GM19324 (cell line): ENCODE measurements at regions not wholly inside any gene's neighbourhood (a gene's known extent, or its start where the extent isn't known, plus 50 kb on each side); places are given as distances from the start of the nearest gene placed in this dataset.

Source experiments
- ATAC-seq: cut with Tn5 transposase; IDR thresholded peaks from one replicate; pipeline ENCODE4 v1.9.1; 2021; ENCODE audit warnings: mild to moderate bottlenecking, moderate library complexity; ENCODE audit not compliant: unreplicated experiment, low FRiP score

DNA sequence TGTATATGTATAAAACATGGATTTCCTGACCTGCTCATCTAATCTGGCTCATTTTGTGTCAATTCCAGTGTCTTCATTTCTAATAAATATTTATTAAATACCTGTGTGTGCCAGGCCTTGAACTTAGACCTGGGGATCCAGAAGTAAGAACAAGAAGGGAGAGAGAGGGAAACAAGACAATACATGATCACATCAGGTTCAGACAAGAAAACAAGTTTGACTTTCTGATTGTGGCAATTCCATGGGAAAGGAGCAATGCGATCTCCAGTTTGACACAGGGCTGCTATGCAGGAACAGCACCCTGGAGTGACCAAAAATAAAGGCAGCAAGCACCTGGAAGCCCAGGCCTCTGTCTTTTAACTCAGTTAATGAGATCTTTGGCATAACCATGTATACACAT is 198.1 kb upstream of the ACTBL2 start:
- ATAC-seq, result no peak

DNA sequence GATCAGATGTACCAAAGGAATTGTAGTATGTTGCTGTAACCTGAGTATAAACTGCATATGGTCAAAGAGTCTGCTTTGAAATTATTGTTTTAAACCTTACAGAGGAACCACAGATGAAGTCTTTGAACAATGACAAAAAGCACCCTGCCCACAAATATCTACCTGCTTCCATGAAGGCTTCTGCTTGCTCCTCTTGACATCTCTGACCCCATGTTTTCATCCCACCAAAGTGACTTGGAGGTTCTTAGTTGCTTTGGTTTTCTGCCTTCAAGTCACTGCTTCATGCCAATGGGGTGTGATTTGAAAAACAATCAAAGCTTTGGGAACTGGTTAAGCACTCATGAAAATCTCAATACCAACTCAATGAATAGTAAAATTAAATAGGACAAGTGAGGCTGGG is 194.6 kb upstream of the ACTBL2 start:
- no peak for ATAC-seq

DNA sequence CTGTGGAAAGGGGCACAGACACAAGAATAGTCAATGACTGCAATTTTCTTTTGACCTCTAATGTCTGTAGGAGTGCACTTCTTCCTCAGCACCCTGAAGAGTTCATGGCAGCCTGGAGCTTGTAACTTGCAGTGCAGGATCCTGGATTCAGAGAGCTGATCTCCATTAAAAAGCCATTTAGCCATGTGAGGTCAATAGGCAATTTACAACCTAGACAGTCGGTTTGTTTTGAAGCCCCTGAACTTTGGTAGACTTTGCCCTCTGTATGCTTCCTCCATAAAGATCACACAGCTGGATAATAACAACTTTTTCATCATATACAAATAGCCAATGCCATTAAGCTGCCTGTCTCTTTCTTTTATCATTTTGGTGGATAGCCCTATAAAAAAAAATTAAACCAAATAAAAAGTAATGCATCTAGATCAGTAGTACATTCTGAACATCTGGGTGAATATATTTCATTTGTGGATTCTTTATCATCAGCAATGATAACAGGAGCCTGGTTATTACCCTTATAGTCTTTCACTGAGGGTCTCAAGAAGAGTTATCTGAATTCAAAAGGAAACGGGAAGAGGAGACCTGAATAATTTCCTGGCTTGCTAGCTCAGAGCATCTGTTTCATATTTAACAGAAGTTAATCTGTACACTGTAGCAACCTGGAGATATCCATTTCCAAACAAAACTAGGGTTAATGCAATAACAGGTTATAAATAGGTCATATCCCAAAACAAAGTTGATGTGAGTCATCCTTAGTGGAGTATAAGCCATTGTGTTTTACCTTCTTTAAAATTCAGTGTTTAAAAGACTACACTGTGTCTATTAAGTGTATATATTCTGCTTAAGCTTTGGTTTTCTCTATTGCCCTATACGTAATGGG is 193.8 kb upstream of the ACTBL2 start:
- no peak for ATAC-seq

DNA sequence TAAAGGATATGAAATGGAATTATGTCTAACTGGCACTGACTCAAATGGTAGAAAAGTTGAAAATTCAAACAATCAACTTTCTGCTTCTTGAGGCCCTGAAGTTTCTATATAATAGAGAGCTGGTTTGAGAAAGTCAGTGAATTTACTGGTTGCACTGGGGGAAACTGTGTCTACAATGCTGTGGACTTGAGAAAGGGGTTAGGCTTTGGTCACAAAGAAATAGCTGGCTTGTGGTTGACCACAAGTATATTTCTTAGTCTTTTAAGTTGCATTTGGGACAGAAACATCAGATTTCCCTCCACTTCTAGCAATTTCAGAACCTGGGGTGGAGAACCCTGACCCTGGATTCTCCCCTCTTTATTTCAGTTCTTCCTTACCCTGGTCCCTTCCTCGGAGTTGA is 192.6 kb upstream of the ACTBL2 start:
- ATAC-seq, result no peak

DNA sequence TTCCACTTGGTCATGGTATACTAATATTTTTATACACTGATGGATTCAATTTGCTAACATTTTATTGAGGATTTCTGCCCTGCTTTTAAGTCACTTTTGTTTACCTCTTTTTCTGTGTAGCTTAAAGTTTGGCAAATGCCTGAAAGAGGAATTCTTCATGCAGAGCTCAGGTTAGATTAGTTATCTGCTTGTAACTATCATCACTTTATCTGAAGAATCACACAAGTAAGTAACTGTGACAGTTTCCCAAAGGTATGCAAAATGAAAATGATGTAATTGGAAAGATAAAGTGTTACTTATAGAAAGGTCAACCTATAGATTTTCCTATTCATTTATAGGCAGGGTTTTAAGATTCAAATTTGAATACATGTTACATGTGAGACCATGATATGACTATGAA is 188.8 kb upstream of the ACTBL2 start:
- ATAC-seq, result no peak

DNA sequence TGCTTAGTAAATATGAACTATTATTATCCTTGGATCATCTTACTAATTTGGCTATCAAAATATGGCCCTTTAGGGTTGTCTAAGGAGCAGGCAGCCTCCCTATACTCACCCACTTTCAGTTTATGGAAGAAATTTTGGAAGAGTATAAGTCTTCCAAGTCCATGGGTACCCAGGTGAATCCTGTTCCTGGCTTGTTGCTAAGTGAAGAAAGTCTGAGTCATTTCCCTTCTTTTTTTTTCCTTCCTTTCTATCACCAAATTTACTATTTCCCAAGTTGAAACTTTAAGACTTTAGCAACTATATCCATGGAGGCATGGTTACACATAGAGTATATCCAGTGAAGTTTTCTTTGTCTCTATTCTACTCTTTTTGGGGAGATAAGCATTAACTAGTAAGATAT is 184.0 kb upstream of the ACTBL2 start:
- no peak for ATAC-seq

DNA sequence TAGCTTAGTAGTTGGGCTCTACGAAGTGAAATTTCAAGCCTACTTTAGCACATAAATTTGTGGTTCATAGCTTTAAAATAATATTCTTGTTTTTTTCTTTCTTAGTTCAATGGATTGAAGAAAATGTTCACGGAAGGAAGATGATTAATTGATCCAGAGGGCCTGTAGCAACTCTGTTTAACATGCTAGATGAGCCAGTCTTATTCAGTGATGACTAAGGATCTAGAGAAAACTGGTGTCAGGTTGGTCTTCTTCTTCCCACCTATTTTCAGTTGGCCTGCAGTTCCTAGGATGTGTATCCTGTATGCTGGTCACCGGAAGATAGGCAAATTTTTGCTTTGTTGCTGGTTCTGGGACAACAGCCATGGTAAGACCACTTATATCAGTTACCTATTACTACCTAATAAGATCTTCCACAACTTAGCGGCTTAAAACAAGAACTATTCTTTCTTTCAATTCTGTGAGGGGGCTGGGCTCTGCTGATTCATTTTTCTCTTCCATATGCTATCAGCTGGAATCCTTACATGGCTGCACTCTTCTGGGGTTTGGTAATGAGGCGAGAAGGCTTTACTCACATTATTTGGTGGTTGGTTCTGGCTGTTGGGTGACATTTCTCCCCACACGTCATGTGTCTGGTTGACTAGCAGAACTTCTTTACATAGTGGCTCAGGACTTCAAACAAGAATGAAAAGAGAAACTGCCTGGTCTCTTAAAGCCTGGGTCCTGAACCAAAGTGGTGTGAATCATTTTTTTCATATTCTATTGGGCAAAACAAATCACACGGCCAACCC is 182.7 kb upstream of the ACTBL2 start:
- ATAC-seq, result no peak

DNA sequence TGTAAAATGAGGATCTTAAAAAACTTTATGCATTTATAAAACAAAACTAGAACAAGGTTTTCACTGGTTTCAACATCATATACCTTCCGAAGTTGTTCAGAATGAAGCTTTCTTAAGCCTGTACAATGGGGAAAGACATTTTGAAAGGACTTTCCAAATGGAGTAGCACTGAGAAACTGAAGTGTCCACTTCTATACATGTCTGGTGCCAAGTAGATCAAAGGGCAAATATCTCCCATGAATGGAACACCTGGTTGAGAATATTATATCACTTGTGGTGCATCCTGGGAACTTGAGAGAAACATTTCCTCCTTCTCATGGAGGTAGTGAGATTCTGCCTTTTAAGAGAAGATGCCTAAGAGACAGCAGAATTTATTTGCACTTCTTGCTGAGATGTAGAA is 182.1 kb upstream of the ACTBL2 start:
- no peak for ATAC-seq

DNA sequence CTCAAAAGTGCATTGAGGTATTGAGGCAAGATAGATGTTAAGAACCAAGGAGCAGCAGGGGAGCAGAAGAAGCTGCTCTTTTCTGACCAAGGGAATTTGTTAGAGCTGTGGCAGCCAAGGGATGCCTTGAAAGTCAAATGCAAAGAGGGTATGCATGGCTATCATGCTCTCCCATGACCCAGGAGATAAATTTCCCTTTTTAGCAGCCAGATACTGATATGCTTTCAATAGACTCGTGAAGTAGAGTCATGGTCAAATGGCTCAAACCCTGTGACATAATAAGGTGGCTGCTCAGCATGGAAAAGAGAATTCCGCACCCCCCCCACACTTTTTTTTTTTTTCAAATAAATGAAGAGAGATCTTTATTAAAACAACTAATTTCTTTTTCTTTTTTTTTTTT is 180.9 kb upstream of the ACTBL2 start:
- ATAC-seq, result no peak

DNA sequence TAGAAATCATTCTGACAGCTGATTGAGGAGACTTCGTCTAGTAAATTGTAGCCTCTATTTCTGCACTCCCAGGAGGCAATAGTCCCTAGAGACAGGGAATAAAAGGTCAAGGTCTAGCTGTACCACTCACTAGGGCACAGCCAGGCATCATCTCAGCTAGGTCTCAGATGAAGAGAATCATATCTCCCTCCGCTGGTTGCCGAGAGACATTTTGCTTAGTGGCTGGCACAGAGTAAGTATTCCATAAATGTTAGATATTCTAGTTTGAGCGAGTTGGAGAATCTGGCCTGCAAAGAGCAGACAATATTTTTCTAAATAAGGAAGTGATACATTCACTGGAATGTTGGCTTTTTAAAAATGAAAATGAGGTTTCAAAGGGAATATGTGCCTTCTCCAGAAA is 180.4 kb upstream of the ACTBL2 start:
- no peak for ATAC-seq

DNA sequence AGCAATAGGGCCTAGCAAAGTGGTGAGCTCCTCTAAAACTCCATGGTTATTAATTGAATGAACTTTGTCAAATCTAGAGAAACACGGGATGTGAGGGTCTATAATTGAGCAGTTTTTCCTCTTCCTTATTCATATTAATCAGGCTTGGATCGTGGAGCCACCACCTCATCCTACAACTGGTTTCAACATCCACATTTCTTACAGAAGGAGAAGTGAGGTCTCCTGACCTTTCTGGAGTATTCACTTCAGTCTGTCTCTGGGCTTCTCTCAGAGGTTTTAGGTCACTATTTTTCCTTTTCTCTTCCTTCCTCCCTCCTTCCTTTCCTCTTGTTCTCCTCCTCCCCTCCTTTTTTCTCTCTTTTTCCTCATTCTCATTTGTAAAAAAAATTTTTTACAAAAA is 177.3 kb upstream of the ACTBL2 start:
- no peak for ATAC-seq

DNA sequence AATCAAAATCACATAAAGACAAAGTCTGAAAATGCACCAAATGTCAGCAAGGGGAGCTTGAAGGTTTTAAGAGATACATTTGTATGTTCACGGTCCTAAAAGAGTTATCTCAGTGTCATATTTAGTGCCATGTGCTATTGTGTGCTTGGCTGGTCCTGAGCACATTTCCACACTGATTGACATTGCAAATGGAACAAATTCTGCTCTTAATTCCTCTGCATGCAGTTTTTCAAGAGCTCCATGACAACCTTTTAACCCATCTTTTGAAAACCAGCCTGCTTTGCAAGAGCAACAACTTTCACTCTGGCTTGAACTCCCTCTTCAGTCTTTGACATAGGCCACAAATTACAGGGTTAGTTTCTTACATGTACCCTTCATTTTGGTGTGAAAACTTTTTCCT is 175.4 kb upstream of the ACTBL2 start:
- ATAC-seq, result no peak

DNA sequence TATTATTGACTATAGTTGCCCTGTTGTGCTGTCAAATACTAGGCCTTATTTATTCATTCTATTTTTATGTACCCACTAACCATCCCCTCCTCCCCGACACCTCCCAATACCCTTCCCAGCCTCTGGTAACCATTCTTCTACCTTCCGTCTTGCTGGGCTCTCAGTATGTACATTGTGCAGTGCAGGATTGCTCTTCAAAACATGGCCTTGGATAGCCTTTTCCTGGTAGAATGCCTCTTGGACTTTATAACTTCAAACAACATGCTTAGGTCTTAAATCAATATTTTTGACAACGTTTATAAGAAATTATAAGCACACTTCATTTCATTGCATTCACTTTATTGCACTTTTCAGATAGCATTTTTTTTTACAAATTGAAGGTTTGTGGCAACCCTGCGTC is 172.6 kb upstream of the ACTBL2 start:
- no peak for ATAC-seq

DNA sequence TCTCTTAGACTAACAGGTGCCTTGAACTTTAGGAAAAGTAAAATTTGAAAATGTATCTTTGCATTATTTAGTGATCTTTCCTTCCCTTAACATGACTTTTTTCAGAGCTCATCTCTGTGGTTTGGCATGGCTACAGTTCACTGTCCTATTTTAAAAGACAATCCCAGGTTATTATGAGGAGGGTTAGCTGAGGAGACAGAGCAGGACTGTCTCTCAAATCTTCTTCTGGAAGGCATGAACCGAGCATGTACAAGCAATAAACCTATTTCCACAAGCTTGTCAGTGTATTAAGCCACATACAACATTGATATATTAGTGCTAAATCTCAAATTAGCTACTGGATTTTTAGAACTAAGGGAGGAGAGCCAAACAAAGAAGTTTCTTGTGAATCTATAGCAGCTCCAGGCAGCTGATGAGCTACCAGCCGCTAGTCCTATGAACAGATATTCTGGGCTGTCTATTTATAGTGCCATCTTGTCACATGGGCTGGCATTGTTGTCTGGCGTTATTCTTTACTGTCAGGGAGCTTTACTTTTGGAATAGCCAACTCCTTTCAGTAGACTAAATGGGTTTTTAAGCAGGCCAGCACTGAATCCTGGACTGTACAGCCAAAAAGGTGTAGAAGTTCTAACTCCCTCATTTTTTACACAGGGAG is 171.2 kb upstream of the ACTBL2 start:
- ATAC-seq, result no peak

DNA sequence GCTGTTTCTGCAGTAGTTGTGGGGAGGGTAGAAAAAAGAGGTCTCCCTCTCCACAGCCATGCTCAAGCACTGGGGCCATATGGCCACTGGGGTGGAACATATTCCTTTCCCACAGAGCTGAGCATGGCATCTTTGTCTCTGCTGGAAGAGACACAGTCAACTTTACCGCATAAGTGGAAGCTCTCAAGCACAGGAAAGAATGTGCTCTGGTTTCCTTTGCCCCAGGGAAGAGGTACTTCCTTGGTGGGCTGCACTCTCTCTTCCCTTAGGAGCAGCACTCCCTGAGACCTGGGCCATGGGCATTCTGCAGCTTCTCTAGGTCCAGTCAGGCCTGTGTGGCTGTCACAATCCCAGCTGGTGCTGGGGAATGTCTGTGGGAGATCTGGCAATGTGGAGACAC is 168.5 kb upstream of the ACTBL2 start:
- no peak for ATAC-seq

DNA sequence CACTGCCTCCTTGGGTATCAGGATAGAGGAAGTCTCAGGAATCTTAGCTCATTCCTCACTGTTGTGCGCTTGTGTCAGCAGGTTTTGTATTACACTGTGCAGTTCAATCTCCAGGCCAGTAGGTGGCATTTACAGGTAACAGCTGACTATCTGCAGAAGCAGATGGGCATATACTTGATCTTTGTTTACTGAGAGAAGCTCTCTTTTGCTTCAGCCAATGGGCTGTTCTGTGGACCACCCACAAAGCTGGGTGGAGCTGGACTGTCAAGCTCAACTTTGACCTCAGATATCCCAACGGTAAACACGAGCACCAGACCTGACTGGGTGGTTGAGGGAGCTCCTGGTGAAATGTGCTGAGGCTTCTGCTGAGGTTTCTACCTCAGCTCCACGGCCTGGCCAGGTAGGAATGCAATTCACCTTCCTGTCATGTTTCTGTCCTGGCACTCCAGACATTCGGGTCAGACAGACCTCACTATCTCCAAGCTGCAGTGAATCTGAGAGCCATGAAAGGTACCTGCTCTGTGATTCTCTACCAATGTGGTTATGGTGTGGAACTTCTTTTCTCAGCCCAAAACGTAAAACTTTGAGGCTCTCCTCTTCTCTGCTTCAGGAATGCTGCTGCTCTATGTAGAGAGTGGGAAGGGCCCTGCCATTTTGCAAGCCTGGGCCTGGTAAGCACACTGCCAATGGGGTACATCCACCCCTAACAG is 167.9 kb upstream of the ACTBL2 start:
- ATAC-seq, result peak; percentile 92

DNA sequence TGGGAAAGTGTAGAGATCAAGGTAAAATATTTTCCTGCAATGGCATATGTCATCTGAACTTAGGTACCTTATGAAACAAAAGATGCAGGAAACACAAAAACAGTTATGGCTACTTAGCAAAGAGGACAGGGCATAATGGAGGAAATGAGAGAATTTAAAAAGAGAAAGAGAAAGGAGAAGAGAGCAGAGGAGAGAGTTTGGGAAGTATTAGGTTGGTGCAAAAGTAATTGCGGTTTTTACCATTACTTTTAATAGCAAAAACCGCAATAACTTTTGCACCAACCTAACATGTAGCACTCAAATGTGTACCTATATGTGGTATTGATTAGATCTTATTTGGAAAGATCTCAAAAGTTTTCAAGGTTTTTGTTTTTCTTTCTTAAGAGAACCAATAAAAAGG is 160.1 kb upstream of the ACTBL2 start:
- no peak for ATAC-seq

DNA sequence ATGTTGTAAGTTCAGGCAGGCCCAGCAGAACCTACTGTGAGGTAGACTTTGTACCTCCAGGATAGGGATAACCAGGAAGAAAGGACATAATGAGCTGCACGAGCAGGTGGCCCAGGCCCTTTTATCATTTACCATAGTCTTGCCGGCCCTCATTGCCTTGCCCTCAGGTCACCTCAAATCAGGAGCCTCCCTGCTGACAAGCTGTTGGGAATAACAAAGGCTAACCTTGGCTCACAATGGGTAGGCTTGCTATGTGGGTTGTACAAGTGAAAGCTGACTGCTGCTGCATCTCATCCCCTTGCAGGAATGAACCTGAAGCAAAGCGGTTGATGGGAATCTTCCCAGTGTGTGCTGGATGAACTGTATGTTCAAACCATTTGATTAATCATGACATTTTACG is 159.5 kb upstream of the ACTBL2 start:
- ATAC-seq, result no peak

DNA sequence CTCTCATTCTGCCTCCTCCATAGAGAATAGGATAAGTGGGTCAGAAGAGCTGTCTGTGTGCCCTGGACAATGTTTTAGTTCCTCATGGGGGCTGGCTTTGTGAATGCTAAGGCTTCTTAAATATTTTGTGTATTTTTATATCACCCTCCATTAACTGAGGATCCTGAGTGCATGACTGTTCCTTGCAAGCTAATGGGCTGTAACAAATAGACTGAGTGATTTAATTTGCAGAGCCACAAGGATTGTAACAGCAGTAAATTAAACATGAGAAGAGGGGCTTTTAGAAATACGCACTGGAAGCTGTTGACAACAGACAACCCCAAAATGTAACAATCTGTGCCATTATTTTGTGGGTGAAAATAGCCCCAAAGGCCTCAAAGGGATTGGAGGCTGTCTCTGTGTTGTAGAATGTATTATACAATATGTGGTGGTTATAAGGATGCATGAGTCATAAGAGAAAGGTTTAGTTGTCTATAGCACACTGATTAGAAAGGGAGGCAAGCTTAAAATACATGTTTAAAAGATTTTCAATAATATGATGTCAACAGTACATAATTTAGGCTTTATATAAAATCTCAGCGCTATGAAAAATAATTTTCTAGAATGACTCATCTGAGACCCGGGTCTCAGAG is 152.7 kb upstream of the ACTBL2 start:
- no peak for ATAC-seq

DNA sequence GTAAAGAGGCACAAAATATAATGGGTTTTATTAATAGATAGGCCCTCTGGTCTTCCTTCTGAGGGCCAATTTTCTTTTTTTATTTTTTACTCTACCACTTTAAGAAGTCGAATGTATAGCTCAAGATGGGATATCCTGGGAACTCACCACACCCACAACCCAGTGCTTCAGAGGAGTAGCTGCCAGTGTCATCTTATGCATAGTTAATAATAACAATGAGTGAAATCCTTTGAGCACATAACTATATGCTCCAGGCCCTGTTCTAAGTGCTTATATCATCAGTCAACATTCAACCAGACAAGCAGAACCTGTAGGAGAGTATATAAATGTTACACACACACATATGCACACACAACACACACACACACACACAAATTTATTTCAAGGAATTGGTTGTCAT is 150.3 kb upstream of the ACTBL2 start:
- ATAC-seq, result no peak
